GM12873 (cell line): ENCODE measurements at regions not wholly inside any gene's neighbourhood (a gene's known extent, or its start where the extent isn't known, plus 50 kb on each side); places are given as distances from the start of the nearest gene placed in this dataset.

Source experiments
- CTCF ChIP-seq: IDR thresholded peaks from 2 replicates; pipeline ENCODE4 v1.5.1; 2012; ENCODE audit warnings: low read depth, mild to moderate bottlenecking, moderate library complexity, low read length, control low read depth; ENCODE audit not compliant: insufficient read depth; ENCODE audit errors: missing control alignments

GRCh38 chr2:19228181-19228593 is 130.2 kb downstream of the OSR1 start:
- no peak for TF ChIP-seq CTCF

GRCh38 chr2:19226871-19227270 is 131.6 kb downstream of the OSR1 start:
- no peak for TF ChIP-seq CTCF

- no peak for TF ChIP-seq CTCF
These were observed 132.0 kb downstream of the OSR1 start for GRCh38 chr2:19226386-19226785.

- TF ChIP-seq CTCF = no peak
These were observed 132.5 kb downstream of the OSR1 start for GRCh38 chr2:19225931-19226330.

- no peak for TF ChIP-seq CTCF
These were observed 133.3 kb downstream of the OSR1 start for GRCh38 chr2:19225126-19225525.

- TF ChIP-seq CTCF = no peak
These were observed 133.9 kb downstream of the OSR1 start for GRCh38 chr2:19224486-19224885.

GRCh38 chr2:19224011-19224410 is 134.4 kb downstream of the OSR1 start:
- no peak for TF ChIP-seq CTCF
